ENCODE measurements at regions not wholly inside any gene's neighbourhood (a gene's known extent, or its start where the extent isn't known, plus 50 kb on each side); places are given as distances from the start of the nearest gene placed in this dataset.

DNA sequence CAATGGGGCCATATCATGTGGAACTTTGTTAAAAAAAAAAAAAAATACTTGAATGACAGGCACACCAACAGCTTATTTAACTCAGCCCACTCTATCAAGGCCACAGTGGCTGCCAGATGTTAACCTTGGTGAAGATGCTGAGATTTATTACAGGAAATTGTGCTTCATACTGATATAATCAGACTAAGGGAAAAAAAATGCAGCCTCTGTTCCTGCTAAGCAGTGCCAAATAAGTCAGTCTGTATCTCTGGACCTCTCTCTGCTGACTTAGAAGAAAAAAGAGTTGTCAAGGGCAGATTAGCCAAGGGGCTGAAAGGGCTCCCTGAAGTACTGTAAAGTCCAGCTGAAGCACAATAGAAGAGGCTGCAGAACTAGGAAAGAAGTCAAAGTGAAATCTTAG, 677.7 kb upstream of the HTR2C start:
- DNase-seq (ENCODE audit: low read depth, low spot score): no peak
- H3K4me3 Mint-ChIP-seq: no peak overlapping the region
- H3K27ac Mint-ChIP-seq (ENCODE audit: unreplicated experiment): no peak overlapping the region

DNA sequence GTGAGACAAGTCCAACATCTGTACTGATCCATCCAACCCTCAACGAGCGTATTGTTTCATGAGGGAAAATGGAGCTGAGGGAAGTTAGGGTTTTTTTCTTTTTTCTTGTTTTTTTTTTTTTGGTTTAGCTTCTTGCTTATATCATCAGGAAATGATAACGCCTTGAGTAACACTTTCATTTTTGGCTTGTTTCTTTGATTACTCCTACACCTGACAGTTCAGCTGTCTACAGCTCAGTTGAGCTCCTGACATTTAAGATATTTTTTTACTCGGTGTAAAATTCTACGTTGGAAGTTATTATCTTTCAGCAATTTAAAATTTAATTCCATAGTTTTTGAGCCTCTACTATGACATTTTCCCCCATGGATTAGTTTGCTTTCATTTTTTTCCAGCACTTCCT, 691.0 kb upstream of the HTR2C start:
- no peak for TF ChIP-seq CTCF (conservative IDR thresholded peaks at IDR 0.05)
- H3K27ac Mint-ChIP-seq (ENCODE audit: unreplicated experiment): no peak overlapping the region
- H3K27me3 Mint-ChIP-seq (ENCODE audit: low read depth): no peaks in the 10 kb centered on the region
- DNase-seq (ENCODE audit: low read depth, low spot score): no peak
- peaks cover 2% of the 10 kb centered on the region for H3K9me3 Mint-ChIP-seq
- H3K4me3 Mint-ChIP-seq: no peak overlapping the region
- H3K36me3 Mint-ChIP-seq (ENCODE audit: low read depth): no peaks in the 10 kb centered on the region
- H3K4me1 Mint-ChIP-seq: no peaks in the 10 kb centered on the region

More for the DNA sequence above, 677.7 kb upstream of the HTR2C start:
- H3K9me3 Mint-ChIP-seq: no peaks in the 10 kb centered on the region
- H3K4me1 Mint-ChIP-seq: peaks cover 4% of the 10 kb centered on the region
- H3K27me3 Mint-ChIP-seq (ENCODE audit: low read depth): no peaks in the 10 kb centered on the region
- no peak for TF ChIP-seq CTCF (conservative IDR thresholded peaks at IDR 0.05)
- no peaks in the 10 kb centered on the region for H3K36me3 Mint-ChIP-seq (ENCODE audit: low read depth)

DNA sequence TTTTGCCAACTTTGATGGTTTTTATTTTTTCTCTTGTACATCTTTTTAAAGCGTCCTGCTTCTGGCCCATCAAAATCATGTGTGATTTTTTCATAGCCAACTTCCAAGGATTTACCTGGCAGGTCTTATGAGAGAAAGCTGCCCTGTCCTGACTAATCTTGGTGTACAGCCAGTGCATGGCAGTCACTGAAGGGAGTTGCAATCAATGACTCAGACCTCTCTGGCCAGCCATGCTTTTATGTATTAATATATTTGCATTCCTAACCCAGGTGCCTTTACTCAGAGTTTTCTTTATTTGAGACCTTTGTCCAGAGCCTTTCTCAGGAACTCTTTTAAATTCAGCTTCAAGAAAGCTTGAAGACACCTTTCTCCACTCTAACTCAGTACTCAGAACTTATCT, 691.5 kb upstream of the HTR2C start:
- TF ChIP-seq CTCF (conservative IDR thresholded peaks at IDR 0.05): no peak
- Mint-ChIP-seq H3K27ac (ENCODE audit: unreplicated experiment) (no peak overlapping the region), H3K36me3 (ENCODE audit: low read depth) (no peaks in the 10 kb centered on the region), H3K4me3 (no peak overlapping the region), H3K4me1 (no peaks in the 10 kb centered on the region), H3K27me3 (ENCODE audit: low read depth) (no peaks in the 10 kb centered on the region), H3K9me3 (peaks cover 2% of the 10 kb centered on the region)
- no peak for DNase-seq (ENCODE audit: low read depth, low spot score)

DNA sequence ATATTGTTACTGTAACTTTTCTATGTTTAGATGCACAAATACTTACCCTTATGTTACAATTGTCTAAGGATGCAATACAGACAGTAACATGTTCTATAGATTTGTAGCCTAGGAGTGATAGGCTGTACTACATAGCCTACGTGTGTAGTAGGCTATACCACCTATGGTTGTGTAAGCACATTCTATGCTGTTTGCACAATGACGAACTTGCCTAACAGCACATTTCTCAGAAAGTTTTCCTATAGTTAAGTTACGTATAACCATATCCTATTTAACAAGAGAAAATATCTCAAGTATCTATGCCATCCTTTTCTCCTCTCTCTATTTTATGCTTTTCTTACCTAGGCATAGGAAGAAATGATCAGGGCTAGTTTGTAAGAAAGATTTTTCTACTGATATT, 710.8 kb upstream of the HTR2C start:
- no peak for DNase-seq (ENCODE audit: low read depth, low spot score)
- H3K4me1 Mint-ChIP-seq: no peaks in the 10 kb centered on the region

GRCh38 chrX:113868711-113869110, 715.2 kb upstream of the HTR2C start:
- Mint-ChIP-seq H3K27ac (ENCODE audit: unreplicated experiment) (no peak overlapping the region), H3K4me3 (no peak overlapping the region), H3K9me3 (peaks cover 10% of the 10 kb centered on the region), H3K4me1 (no peaks in the 10 kb centered on the region), H3K27me3 (ENCODE audit: low read depth) (no peaks in the 10 kb centered on the region), H3K36me3 (ENCODE audit: low read depth) (no peaks in the 10 kb centered on the region)
- no peak for DNase-seq (ENCODE audit: low read depth, low spot score)
- TF ChIP-seq CTCF (conservative IDR thresholded peaks at IDR 0.05): no peak

More for the DNA sequence above, 710.8 kb upstream of the HTR2C start:
- H3K27me3 Mint-ChIP-seq (ENCODE audit: low read depth): no peaks in the 10 kb centered on the region
- peaks cover 10% of the 10 kb centered on the region for H3K9me3 Mint-ChIP-seq
- H3K27ac Mint-ChIP-seq (ENCODE audit: unreplicated experiment): no peak overlapping the region
- no peak for TF ChIP-seq CTCF (conservative IDR thresholded peaks at IDR 0.05)
- no peaks in the 10 kb centered on the region for H3K36me3 Mint-ChIP-seq (ENCODE audit: low read depth)
- no peak overlapping the region for H3K4me3 Mint-ChIP-seq

DNA sequence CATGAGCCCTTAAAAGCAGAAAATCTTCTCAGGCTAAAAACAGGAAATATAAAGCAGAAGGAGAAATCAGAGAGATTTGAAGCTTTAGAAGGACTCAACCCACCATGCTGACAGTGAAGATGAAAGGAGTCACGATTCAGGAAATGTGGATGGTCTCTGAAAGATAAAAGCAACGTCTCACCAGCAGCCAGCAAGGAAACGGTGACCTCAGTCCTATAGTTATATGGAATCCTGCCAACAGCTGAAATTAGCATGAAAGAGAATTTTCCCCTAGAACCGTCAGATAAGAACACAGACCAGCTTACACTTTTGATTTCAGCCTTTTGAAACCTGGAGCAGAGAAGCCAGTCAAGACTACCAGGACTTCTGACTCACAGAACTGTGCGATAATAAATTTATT, 715.7 kb upstream of the HTR2C start:
- no peak for TF ChIP-seq CTCF (conservative IDR thresholded peaks at IDR 0.05)
- Mint-ChIP-seq H3K27me3 (ENCODE audit: low read depth) (no peaks in the 10 kb centered on the region), H3K36me3 (ENCODE audit: low read depth) (no peaks in the 10 kb centered on the region)

More for the DNA sequence above, 715.7 kb upstream of the HTR2C start:
- Mint-ChIP-seq H3K4me3 (no peak overlapping the region), H3K27ac (ENCODE audit: unreplicated experiment) (no peak overlapping the region), H3K4me1 (no peaks in the 10 kb centered on the region), H3K9me3 (peaks cover 9% of the 10 kb centered on the region)
- DNase-seq (ENCODE audit: low read depth, low spot score): no peak

Data from neural crest cell (in vitro differentiated cells).